Stromal cell of bone marrow (primary cell): ENCODE measurements at regions not wholly inside any gene's neighbourhood (a gene's known extent, or its start where the extent isn't known, plus 50 kb on each side); places are given as distances from the start of the nearest gene placed in this dataset.

ENCODE experiments used
- DNase-seq: peaks from one replicate; pipeline ENCODE4 v3.0.0-alpha.2; 2012; ENCODE audit warnings: low read depth

DNA sequence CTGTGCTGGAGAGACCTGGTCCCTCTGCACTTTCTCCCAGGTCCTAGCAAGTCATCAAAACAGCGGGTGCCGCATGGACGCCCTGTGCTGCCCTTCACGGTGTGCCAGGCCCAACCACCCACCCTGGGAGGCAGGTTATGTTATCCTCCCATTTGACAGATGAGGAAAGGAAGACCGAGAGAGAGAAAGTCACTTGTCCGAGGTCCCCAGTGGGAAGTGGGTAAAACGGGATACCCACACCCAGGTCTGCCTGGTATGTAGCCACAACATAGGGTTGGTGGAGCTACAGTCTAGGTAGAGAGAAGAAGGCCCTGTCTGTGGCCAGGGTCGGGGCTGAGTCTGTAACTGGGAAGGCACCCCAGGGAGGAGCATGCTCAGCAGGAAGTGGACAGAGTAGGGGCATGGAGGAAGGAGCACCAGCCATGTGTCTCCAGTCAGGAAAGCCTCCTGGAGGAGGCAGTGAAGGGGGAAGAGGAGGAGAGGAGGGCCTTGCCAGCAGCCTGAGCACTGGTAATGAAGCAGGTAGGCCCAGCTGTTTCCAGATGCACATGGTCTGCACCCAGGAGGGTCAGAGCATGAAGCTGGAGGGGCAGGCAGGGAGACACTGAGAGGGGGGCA is 98.4 kb downstream of the ZFP36L2 start:
- DNase-seq: no peak

DNA sequence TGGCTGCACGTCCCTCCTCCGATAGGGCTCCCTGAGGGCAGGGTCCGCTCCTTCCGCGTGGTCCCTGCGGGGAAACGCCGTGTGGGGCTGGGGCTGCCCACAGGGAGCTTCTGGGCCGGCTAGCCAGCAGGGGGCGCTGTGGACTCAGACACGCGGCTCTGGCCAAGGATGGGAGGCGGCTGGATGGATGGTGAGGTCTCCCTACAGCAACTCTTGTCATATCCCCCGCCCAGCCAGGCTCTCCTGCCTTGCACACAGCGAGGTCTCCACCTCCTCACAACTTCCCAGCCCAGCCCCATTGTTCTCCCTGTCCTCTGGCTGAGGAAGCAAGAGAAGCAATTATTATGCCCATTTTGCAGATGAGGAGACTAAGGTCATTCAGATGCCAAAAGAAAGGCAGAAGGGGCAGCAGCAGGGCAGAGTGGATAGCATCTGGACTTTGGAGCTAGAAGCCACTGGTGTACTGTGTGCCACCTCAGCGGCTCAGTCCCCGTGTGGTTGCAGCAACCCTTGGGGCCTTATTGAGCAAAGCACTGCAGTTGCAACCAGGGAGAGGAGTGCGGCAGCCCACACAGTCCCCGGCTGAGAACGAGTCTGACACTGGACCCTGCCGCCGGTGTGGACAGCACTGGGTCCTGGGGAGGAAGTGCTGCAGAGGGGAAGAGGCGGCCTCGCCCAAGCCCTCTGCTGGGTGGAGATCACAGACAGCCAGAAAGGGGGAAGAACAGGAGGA is 99.0 kb downstream of the ZFP36L2 start:
- no peak for DNase-seq

GRCh38 chr2:43126817-43127207 is 99.6 kb downstream of the ZFP36L2 start:
- DNase-seq: no peak

GRCh38 chr2:43125090-43125998 is 101.1 kb downstream of the ZFP36L2 start:
- DNase-seq: no peak

DNA sequence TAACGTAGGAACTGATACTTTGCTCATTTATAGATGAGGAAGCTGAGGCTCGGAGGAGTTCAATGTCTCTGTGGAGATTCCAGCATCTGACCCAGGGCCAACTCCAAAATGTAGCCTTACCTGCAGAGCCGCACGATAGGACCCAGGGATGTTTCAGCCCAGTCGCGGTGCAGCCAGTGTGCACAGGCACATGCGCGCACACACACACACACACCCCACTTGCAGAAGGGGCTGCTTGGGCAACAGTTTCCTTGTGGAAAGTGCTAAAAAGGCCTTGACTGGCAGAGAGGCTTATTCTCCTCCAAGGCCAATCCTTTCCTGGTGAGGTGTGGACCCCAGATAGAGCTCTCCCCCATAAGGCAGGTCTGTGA is 101.7 kb downstream of the ZFP36L2 start:
- no peak for DNase-seq

DNA sequence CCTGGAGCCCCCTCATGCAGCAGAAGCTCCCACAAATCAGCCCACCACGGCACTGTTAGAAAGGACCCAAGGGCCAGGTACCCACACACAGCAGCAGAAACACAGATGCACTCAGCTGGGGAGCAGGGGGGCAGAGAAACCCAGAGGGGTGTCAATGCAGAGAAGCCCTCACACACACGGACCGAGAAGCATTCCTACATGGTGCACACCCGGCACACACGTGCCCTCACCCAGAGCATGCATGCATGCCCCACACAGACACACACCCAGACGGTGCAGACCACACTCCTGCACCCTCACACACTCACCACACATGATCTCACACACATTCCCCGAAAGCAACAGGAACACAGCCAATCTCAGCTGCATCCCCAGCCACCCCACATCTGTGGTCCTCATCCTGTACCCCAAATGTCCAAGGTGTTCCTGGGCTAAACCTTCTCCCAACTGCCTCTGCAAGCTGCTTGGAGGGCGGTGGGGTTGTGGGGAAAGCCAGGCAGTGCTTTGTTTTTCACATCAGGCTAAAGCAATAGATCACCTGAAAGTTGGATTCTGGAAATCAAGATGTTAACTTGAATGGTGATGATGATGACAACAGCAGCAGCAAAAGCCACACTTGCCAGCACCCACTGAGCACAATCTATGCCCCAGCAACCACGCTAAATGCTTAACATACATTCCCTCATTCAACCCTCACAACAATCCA is 102.3 kb downstream of the ZFP36L2 start:
- no peak for DNase-seq

DNA sequence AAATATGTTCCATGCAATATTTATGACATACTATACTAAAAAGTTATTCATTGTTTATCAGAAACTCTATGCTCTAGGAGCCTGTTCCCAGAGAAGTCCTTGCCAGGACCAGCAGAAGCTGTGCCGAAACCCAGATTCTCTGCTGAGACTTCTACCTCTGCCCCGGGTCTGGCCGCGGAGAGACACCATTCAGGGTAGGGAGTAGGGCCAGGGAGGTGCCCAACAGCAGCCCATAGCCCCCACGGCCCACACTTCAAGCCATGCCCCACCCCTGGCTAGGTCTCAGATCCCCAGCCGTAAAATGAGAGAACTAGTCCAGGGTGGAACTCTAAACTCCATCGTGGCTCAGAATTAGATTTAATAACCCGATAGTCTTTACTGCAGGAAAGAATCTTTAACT is 102.9 kb downstream of the ZFP36L2 start:
- no peak for DNase-seq

DNA sequence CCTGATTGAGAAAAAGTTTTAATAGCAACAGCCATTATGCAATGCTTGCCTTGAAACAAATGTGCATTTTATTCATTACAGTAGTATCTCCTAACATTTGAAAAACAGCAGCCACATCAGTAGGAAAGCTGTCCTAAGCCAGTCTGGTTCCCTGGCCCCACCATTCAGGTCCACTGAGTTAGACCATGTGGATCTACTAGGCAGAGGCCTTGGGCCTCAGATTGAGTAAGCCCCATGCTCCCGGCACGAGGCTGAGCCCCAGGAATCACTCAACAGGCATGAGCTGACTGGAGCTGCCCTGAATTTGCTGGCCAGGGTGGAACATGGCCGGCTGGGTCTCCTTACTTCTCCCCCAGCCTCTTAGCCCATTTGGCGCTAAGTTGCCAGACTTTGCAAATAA is 103.4 kb downstream of the ZFP36L2 start:
- DNase-seq: no peak

DNA sequence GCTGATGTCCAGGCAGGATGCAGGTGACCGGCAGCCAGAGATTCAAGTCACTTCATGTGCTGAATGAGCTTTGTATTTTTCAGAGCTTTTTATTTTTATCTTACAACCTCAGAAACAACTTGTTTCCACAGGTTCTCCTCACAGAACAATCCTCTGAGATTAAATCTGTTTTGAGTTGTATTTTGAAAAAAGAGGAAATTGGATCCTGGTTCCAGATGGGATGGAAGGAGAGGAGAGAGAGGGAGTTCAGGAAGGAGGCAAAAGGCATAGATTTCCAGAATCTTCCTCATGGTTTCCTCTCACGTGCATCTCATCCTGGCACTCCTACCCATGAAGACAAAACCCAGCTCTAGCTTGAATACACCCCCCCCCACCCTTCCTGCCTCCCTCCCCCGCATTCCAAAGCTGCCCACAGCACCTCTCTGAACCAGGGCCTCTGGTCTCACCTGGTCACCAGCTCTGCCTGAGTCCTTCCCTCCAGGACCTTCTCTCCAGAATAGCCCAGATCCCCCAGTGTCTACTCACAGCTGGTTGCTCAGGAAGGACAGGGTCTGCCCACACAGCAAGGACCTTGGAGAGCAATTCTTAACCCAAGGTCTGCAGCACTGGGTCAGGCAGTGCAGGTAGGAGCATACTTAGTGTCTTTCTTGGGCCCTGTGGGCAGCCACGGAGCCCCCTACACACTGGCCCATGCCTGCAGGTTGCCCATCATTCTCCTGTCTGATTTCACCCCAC is 104.7 kb downstream of the ZFP36L2 start:
- DNase-seq: no peak

- no peak for DNase-seq
Measured at GRCh38 chr2:43119303-43119702, 107.1 kb downstream of the ZFP36L2 start.

GRCh38 chr2:43117521-43118143 is 108.8 kb downstream of the ZFP36L2 start:
- no peak for DNase-seq

DNA sequence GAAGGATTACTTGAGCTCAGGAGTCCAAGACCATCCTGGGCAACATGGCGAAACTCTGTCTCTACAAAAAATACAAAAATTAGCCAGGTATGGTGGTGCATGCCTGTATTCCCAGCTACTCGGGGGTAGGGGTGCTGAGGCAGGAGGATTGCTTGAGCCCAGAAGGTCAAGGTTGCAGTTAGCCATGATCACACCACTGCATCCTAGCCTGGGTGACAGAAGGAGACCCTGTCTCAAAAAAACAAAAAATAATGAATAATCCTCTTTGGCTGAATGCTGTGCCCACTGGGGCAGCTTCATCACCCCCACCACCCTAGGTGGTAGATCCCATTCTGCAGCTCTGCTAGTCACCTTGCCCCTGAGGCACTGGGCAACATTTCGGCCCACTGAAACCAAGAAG is 109.4 kb downstream of the ZFP36L2 start:
- no peak for DNase-seq

- DNase-seq: no peak
Measured at GRCh38 chr2:43115881-43116280, 110.5 kb downstream of the ZFP36L2 start.

DNA sequence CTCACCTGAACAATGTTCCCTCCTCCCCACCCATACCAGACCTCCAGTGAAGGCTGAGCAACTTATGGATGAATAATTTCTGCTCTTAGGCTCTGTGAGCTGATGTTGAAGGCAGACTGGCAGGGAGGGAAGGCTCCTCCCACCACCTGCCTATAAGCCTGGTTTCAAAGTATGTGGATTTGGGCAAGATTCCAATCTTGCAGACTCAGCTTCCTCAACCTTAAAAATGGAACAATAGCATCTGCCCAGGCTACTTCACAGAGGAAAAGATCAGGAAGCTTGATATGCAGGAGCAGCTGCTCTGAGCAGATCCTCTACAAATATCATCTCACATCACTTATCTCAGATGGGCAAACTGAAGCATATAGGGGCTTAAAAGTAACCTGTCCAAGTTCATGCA is 112.2 kb downstream of the ZFP36L2 start:
- DNase-seq: no peak

DNA sequence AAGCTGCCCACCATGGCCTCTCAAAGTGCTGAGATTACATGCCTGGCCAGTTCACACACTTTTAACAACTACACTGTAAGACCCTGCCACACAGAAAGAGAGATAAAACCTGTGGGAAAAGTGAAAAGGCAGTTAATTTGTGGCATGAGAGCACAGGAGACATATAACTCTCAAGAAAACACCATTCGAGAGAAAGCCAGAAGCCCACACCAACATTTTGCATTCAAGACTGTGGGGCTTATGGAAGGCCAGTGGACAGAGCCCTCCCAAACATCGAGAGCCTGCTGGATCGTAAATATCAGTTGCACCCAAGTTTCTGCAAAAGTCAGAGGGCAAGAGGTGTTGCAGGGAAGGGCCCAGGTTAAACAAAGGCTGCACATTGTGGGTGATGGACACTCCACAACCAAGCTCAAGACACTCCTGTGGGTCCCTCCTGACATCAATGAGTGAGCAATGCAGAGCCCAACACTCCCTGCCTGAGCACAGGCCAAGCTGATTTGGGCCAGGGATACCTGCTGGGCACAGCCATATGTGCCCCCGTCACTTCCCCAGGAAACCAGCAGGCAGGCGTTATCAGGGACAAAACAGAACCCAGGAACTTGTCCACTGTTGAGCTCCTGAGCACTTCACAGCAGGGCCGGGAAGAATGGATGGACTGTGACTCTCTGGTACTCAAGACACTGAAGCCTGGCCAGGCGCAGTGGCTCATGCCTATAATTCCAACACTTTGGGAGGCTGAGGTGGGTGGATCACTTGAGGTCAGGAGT is 114.4 kb downstream of the ZFP36L2 start:
- no peak for DNase-seq

DNA sequence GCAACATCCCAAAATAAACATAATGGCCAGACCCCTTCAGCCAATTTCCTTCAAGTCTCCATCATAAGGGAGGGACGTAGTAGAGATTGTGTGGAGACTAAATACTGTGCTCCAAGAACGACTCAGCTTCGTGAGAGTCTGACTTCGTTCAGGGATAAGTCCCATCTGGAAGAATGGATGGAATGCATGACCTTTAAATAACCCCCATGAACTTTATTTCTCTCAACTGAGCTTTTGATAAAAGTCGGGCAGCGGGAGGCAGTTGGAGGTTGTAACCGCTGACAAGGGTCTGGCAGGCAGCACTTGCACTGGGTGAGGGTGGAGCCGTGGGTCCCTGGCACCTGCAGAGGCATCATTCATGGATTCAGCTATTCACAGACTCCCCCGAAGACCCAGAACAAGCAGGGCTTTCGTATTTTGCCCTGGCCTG is 115.9 kb downstream of the ZFP36L2 start:
- peak; percentile 33 for DNase-seq

DNA sequence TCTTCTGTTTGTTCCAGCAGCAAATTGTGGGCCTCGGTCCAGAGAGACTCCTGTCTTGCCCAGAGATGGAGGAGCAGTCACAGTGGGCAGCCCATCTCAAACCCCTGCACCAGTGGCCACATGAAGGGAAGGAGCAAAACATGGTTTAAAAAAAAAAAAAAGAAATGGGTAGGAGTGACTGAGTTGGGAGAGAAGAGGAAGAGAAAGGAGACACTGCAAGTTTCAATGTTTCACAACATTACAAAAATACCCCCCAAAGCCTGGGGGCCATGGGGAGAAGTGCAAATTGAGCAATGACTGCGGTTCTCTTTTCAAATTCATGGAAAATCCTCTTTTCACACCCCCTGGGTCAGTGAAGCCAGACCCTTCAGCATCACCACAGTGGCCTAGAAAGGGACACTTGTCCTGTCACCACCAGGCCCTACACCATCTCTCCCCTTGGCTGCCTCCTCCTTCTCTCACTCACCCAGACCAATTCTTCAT is 117.1 kb downstream of the ZFP36L2 start:
- no peak for DNase-seq

DNA sequence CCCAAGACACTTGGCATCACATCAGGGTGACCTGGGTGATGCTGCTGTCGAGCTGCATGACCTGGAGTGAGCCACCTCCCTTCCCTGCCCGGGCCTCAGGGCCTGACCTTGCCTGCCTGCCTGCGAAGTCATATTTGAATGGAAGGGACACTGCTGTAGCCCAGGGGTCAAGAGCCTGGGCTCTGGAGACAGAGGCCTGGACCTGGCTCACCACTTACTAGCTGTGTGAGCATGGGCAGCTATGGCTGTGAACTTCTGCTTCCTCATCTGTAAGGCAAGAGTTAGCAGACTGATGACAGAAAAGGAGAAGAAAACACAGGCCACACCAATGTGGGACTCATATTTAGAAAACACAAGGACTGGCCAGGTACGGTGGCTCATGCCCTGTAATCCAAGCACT is 118.7 kb downstream of the ZFP36L2 start:
- DNase-seq: no peak

DNA sequence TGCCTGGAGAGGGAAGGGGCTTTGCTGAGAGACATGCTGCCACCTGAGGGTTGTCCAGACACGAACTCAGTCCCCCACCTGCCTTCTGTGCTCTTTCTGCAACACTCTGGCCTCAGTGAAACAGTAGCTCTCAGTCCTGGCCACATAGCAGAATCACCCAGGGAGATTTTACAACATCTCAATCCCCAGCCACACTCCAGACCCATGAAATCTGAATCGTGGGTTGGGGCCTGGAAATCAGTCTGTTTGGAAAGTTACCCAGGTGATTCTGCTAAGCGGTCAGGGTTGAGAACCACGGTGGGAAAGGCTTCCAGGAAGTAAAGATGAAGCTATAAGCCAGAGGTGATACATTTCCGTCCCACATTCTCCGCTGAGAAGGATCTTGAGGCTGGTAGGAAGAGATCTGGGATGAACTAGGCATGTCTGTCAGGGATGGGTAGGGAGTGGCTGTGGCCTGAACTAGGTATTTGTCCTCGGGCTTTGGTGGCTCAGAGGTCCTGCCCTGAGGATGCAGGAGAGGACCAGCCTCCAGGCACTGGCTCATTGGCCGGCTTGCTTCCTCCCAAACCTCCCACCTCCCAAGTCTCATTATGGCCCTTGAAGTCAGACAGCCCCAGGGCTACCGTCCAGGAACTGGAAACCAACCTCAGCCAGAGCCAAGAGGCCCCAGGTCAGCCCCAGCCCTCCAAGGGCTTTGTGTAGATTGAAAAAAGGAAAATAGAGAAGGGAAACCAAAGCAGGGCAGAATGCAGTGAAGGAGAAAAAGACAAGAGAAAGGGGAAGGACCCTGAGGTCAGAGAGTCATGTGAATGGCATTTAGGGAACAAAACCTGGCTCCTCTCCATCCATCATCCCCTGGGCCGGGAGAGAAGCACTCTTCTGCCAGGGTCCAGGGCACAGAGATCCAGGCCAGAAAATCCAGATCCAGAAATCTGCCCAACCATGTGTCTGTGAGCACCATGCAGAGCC is 119.6 kb downstream of the ZFP36L2 start:
- DNase-seq: no peak
